ENCODE measurements at regions not wholly inside any gene's neighbourhood (a gene's known extent, or its start where the extent isn't known, plus 50 kb on each side); places are given as distances from the start of the nearest gene placed in this dataset.
A peak's percentile ranks its signal among the peaks of the same experiment; 100 is the strongest.

GRCh38 chr4:17367201-17367600 lies 144.7 kb downstream of the QDPR start:
- H3K4me3 Mint-ChIP-seq = no peak overlapping the region
- peaks cover 7% of the 10 kb centered on the region for H3K27me3 Mint-ChIP-seq
- no peaks in the 10 kb centered on the region for H3K9me3 Mint-ChIP-seq
- H3K4me1 Mint-ChIP-seq (ENCODE audit: low read depth) = peaks cover 6% of the 10 kb centered on the region
- no peaks in the 10 kb centered on the region for H3K36me3 Mint-ChIP-seq (ENCODE audit: low read depth)
- H3K27ac Mint-ChIP-seq = no peak overlapping the region

GRCh38 chr4:17366496-17366895 lies 145.4 kb downstream of the QDPR start:
- Mint-ChIP-seq H3K27ac (no peak overlapping the region), H3K9me3 (no peaks in the 10 kb centered on the region), H3K4me3 (no peak overlapping the region), H3K27me3 (peaks cover 13% of the 10 kb centered on the region), H3K36me3 (ENCODE audit: low read depth) (no peaks in the 10 kb centered on the region), H3K4me1 (ENCODE audit: low read depth) (peaks cover 7% of the 10 kb centered on the region)

GRCh38 chr4:17362430-17362829 lies 149.5 kb downstream of the QDPR start:
- peaks cover 17% of the 10 kb centered on the region for H3K27me3 Mint-ChIP-seq
- peaks cover 7% of the 10 kb centered on the region for H3K4me1 Mint-ChIP-seq (ENCODE audit: low read depth)
- H3K36me3 Mint-ChIP-seq (ENCODE audit: low read depth) = no peaks in the 10 kb centered on the region
- H3K4me3 Mint-ChIP-seq = no peak overlapping the region
- H3K27ac Mint-ChIP-seq = no peak overlapping the region
- H3K9me3 Mint-ChIP-seq = no peaks in the 10 kb centered on the region

- H3K4me1 Mint-ChIP-seq (ENCODE audit: low read depth) = peaks cover 7% of the 10 kb centered on the region
Measured at GRCh38 chr4:17358241-17358640, 153.6 kb downstream of the QDPR start.

GRCh38 chr4:17356926-17357325 lies 155.0 kb downstream of the QDPR start:
- no peak overlapping the region for H3K27ac Mint-ChIP-seq
- H3K4me1 Mint-ChIP-seq (ENCODE audit: low read depth) = no peaks in the 10 kb centered on the region
- H3K27me3 Mint-ChIP-seq = peaks cover 13% of the 10 kb centered on the region
- H3K4me3 Mint-ChIP-seq = no peak overlapping the region
- H3K9me3 Mint-ChIP-seq = no peaks in the 10 kb centered on the region
- no peaks in the 10 kb centered on the region for H3K36me3 Mint-ChIP-seq (ENCODE audit: low read depth)

More at GRCh38 chr4:17358241-17358640, 153.6 kb downstream of the QDPR start:
- Mint-ChIP-seq H3K4me3 (no peak overlapping the region), H3K36me3 (ENCODE audit: low read depth) (no peaks in the 10 kb centered on the region), H3K9me3 (no peaks in the 10 kb centered on the region), H3K27ac (no peak overlapping the region), H3K27me3 (peaks cover 20% of the 10 kb centered on the region)

GRCh38 chr4:17352357-17352756 lies 159.5 kb downstream of the QDPR start:
- Mint-ChIP-seq H3K9me3 (no peaks in the 10 kb centered on the region), H3K4me3 (no peak overlapping the region), H3K27me3 (peaks cover 6% of the 10 kb centered on the region), H3K36me3 (ENCODE audit: low read depth) (no peaks in the 10 kb centered on the region), H3K4me1 (ENCODE audit: low read depth) (no peaks in the 10 kb centered on the region), H3K27ac (no peak overlapping the region)

GRCh38 chr4:17347445-17347844 lies 164.4 kb downstream of the QDPR start:
- H3K4me1 Mint-ChIP-seq (ENCODE audit: low read depth) = no peaks in the 10 kb centered on the region
- no peak overlapping the region for H3K27ac Mint-ChIP-seq
- H3K36me3 Mint-ChIP-seq (ENCODE audit: low read depth) = no peaks in the 10 kb centered on the region
- H3K4me3 Mint-ChIP-seq = no peak overlapping the region
- H3K27me3 Mint-ChIP-seq = no peaks in the 10 kb centered on the region
- H3K9me3 Mint-ChIP-seq = no peaks in the 10 kb centered on the region

- Mint-ChIP-seq H3K27me3 (no peaks in the 10 kb centered on the region), H3K27ac (peak overlapping the region; percentile 63), H3K36me3 (ENCODE audit: low read depth) (no peaks in the 10 kb centered on the region), H3K4me1 (ENCODE audit: low read depth) (peaks cover 49% of the 10 kb centered on the region), H3K9me3 (no peaks in the 10 kb centered on the region), H3K4me3 (no peak overlapping the region)
Measured at GRCh38 chr4:17339376-17339775, 172.5 kb downstream of the QDPR start.

- Mint-ChIP-seq H3K4me3 (peak overlapping the region; percentile 74), H3K27ac (peak overlapping the region; percentile 95), H3K36me3 (ENCODE audit: low read depth) (no peaks in the 10 kb centered on the region), H3K4me1 (ENCODE audit: low read depth) (peaks cover 55% of the 10 kb centered on the region), H3K27me3 (no peaks in the 10 kb centered on the region), H3K9me3 (no peaks in the 10 kb centered on the region)
Measured at GRCh38 chr4:17336986-17337385, 174.9 kb downstream of the QDPR start.

GRCh38 chr4:17336524-17336961 lies 175.3 kb downstream of the QDPR start:
- no peaks in the 10 kb centered on the region for H3K9me3 Mint-ChIP-seq
- peaks cover 55% of the 10 kb centered on the region for H3K4me1 Mint-ChIP-seq (ENCODE audit: low read depth)
- H3K36me3 Mint-ChIP-seq (ENCODE audit: low read depth) = no peaks in the 10 kb centered on the region
- no peaks in the 10 kb centered on the region for H3K27me3 Mint-ChIP-seq
- H3K27ac Mint-ChIP-seq = peak overlapping the region; percentile 95
- peak overlapping the region; percentile 74 for H3K4me3 Mint-ChIP-seq

- Mint-ChIP-seq H3K4me3 (peak overlapping the region; percentile 74), H3K27ac (peak overlapping the region; percentile 95), H3K4me1 (ENCODE audit: low read depth) (peaks cover 58% of the 10 kb centered on the region), H3K36me3 (ENCODE audit: low read depth) (no peaks in the 10 kb centered on the region), H3K9me3 (peaks cover 1% of the 10 kb centered on the region), H3K27me3 (no peaks in the 10 kb centered on the region)
Measured at GRCh38 chr4:17336069-17336468, 175.8 kb downstream of the QDPR start.

GRCh38 chr4:17335371-17335770 lies 176.5 kb downstream of the QDPR start:
- peaks cover 4% of the 10 kb centered on the region for H3K9me3 Mint-ChIP-seq
- peaks cover 62% of the 10 kb centered on the region for H3K4me1 Mint-ChIP-seq (ENCODE audit: low read depth)
- H3K27me3 Mint-ChIP-seq = no peaks in the 10 kb centered on the region
- H3K36me3 Mint-ChIP-seq (ENCODE audit: low read depth) = no peaks in the 10 kb centered on the region
- peak overlapping the region; percentile 95 for H3K27ac Mint-ChIP-seq
- no peak overlapping the region for H3K4me3 Mint-ChIP-seq

- Mint-ChIP-seq H3K27me3 (no peaks in the 10 kb centered on the region), H3K4me1 (ENCODE audit: low read depth) (peaks cover 49% of the 10 kb centered on the region), H3K9me3 (peaks cover 4% of the 10 kb centered on the region), H3K4me3 (no peak overlapping the region), H3K27ac (no peak overlapping the region), H3K36me3 (ENCODE audit: low read depth) (no peaks in the 10 kb centered on the region)
Measured at GRCh38 chr4:17332478-17332877, 179.4 kb downstream of the QDPR start.

GRCh38 chr4:17329046-17329445 lies 182.8 kb downstream of the QDPR start:
- Mint-ChIP-seq H3K27ac (no peak overlapping the region), H3K36me3 (ENCODE audit: low read depth) (no peaks in the 10 kb centered on the region), H3K27me3 (no peaks in the 10 kb centered on the region), H3K4me3 (no peak overlapping the region), H3K9me3 (peaks cover 4% of the 10 kb centered on the region), H3K4me1 (ENCODE audit: low read depth) (peaks cover 27% of the 10 kb centered on the region)

- Mint-ChIP-seq H3K4me3 (no peak overlapping the region), H3K9me3 (peaks cover 4% of the 10 kb centered on the region), H3K4me1 (ENCODE audit: low read depth) (peaks cover 26% of the 10 kb centered on the region), H3K36me3 (ENCODE audit: low read depth) (no peaks in the 10 kb centered on the region), H3K27me3 (no peaks in the 10 kb centered on the region), H3K27ac (peak overlapping the region; percentile 37)
Measured at GRCh38 chr4:17328141-17328815, 183.6 kb downstream of the QDPR start.

- H3K36me3 Mint-ChIP-seq (ENCODE audit: low read depth) = no peaks in the 10 kb centered on the region
- H3K4me1 Mint-ChIP-seq (ENCODE audit: low read depth) = peaks cover 26% of the 10 kb centered on the region
- no peak overlapping the region for H3K27ac Mint-ChIP-seq
- H3K4me3 Mint-ChIP-seq = no peak overlapping the region
- H3K9me3 Mint-ChIP-seq = peaks cover 4% of the 10 kb centered on the region
- no peaks in the 10 kb centered on the region for H3K27me3 Mint-ChIP-seq
Measured at GRCh38 chr4:17327591-17327990, 184.3 kb downstream of the QDPR start.
